Endothelial cell of umbilical vein (primary cell): ENCODE measurements at regions not wholly inside any gene's neighbourhood (a gene's known extent, or its start where the extent isn't known, plus 50 kb on each side); places are given as distances from the start of the nearest gene placed in this dataset.

Experiments
- CTCF ChIP-seq, 2 donors: IDR thresholded peaks; 1 replicate in 1 of 2; 2 replicates in 1 of 2; pipeline ENCODE4 v1.5.1; 2011; ENCODE audit warnings: low read length in 2 of 2, mild to moderate bottlenecking in 2 of 2, moderate library complexity in 2 of 2, control low read depth in 1 of 2, inconsistent platforms in 1 of 2, low read depth in 1 of 2; ENCODE audit not compliant: insufficient read depth in 1 of 2; ENCODE audit errors: extremely low read depth in 1 of 2
- GATA2 ChIP-seq: IDR thresholded peaks from 2 replicates; pipeline ENCODE4 v1.7.0; 2011; ENCODE audit warnings: low read depth, mild to moderate bottlenecking, moderate library complexity, mixed read lengths, low read length; ENCODE audit not compliant: insufficient read length, insufficient read depth
- MAX ChIP-seq: IDR thresholded peaks from 2 replicates; pipeline ENCODE4 v1.6.1; 2011; ENCODE audit not compliant: insufficient read depth, insufficient read length
- POLR2A ChIP-seq: IDR thresholded peaks from 2 replicates; pipeline ENCODE4 v1.6.1; 2012; ENCODE audit warnings: low read depth, mild to moderate bottlenecking, control low read depth, low read length

DNA sequence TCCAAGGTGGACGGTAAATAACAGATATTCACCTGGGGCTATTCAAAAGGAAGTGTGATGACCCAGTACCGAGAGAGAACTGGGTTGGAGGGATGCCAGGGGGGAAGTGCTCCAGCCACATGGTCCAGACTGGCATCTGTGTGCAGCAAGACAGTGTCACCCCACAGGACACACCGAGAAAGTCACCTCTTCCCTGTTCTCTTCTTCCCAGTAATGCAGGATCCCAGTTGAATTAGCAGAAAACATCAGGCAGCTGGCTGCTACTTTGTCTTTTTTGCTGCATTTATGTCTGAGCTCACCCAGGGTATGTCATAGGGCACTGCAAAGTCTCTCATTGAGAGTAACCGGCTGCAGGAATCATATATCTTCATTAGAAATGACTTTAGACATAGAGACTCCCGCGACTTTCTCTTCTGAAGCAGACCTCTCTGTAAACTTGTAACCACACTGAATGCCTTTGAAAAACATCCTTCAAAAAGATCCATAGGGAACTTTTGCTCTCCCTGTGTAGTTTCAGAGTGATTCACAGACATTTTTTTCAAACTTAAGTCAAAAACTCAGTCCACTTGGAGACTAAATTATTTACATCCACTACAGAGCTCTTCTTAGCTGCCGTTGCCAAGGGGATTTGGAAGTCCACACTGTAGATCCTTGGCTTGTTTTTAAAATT lies 609.0 kb upstream of the DPP6 start:
- TF ChIP-seq CTCF (IDR thresholded peaks at IDR 0.05; ENCODE audit: extremely low read depth in 1 of 2, insufficient read depth in 1 of 2, low read depth in 1 of 2, low read length in 2 of 2) (no peak), POLR2A (no peak), MAX (no peak), GATA2 (no peak)
